ENCODE measurements at regions not wholly inside any gene's neighbourhood (a gene's known extent, or its start where the extent isn't known, plus 50 kb on each side); places are given as distances from the start of the nearest gene placed in this dataset.
"Not testable (repeated sequence)": the region's sequence is repeated elsewhere in the genome, so short reads cannot be mapped to it uniquely, and the experiment has no call there.

DNA sequence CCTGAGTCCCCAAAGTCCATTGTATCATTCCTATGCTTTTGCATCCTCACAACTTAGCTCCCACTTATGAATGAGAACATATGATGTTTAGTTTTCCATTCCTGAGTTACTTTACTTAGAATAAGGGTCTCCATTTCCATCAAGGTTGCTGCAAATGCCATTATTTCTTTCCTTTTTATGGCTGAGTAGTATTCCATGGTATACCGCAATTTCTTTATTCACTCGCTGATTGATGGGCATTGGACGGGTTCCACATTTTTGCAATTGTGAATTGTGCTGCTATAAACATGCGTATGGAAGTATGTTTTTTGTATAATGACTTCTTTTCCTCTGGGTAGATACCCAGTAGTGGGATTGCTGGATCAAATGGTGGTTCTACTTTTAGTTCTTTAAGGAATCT is 69.7 kb downstream of the RPL22L1 start:
- TF ChIP-seq, protein P1, sequence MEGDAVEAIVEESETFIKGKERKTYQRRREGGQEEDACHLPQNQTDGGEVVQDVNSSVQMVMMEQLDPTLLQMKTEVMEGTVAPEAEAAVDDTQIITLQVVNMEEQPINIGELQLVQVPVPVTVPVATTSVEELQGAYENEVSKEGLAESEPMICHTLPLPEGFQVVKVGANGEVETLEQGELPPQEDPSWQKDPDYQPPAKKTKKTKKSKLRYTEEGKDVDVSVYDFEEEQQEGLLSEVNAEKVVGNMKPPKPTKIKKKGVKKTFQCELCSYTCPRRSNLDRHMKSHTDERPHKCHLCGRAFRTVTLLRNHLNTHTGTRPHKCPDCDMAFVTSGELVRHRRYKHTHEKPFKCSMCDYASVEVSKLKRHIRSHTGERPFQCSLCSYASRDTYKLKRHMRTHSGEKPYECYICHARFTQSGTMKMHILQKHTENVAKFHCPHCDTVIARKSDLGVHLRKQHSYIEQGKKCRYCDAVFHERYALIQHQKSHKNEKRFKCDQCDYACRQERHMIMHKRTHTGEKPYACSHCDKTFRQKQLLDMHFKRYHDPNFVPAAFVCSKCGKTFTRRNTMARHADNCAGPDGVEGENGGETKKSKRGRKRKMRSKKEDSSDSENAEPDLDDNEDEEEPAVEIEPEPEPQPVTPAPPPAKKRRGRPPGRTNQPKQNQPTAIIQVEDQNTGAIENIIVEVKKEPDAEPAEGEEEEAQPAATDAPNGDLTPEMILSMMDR (IDR thresholded peaks at IDR 0.05), result not testable (repeated sequence)
- TF ChIP-seq POLR2AphosphoS5 (IDR thresholded peaks at IDR 0.05; ENCODE audit: insufficient read depth in 1 of 2, low read depth in 1 of 2); POLR2A (IDR thresholded peaks at IDR 0.05): not testable (repeated sequence)

Data from vagina (tissue), 2 donors.